Thoracic aorta (tissue), 2 donors: ENCODE measurements at regions not wholly inside any gene's neighbourhood (a gene's known extent, or its start where the extent isn't known, plus 50 kb on each side); places are given as distances from the start of the nearest gene placed in this dataset.

Experiments used
- ATAC-seq: fragments of 150-250 bp; one replicate; pipeline ENCODE4 v1.8.0; 2017; ENCODE audit warnings: low read depth; ENCODE audit not compliant: insufficient number of reproducible peaks, low FRiP score
- DNase-seq: peaks from one replicate; pipeline ENCODE4 v3.0.0-alpha.2; 2020; ENCODE audit warnings: low spot score
- H3K27ac ChIP-seq, 2 donors: fragments of 200-600 bp; sonication (generic); 1 replicate in 1 of 2; 2 replicates in 1 of 2; pipeline ENCODE4 v1.5.1; 2016; ENCODE audit warnings: mild to moderate bottlenecking in 2 of 2, moderate library complexity in 2 of 2
- H3K27me3 ChIP-seq: fragments of 200-600 bp; sonication (generic); replicated peaks from 2 replicates; pipeline ENCODE4 v1.6.0; 2016; ENCODE audit warnings: mild to moderate bottlenecking; ENCODE audit not compliant: insufficient read depth
- H3K36me3 ChIP-seq: fragments of 200-600 bp; sonication (generic); one replicate; pipeline ENCODE4 v1.5.1; 2016
- H3K4me1 ChIP-seq, 2 donors: fragments of 200-600 bp; sonication (generic); 1 replicate in 1 of 2; 2 replicates in 1 of 2; pipeline versions ENCODE4 v1.5.1 to v1.6.0; 2016; ENCODE audit warnings: low read depth in 2 of 2, mild to moderate bottlenecking in 1 of 2; ENCODE audit not compliant: control insufficient read depth in 1 of 2
- H3K4me3 ChIP-seq: fragments of 200-600 bp; sonication (generic); 2 replicates; pipeline ENCODE4 v1.5.1; 2016; ENCODE audit warnings: mild to moderate bottlenecking
- H3K9me3 ChIP-seq: fragments of 200-600 bp; sonication (generic); 2 replicates; pipeline ENCODE4 v1.5.1; 2016
- TF ChIP-seq, protein P1 (sequence below): fragments of 200-600 bp; sonication (generic); IDR thresholded peaks from one replicate; pipeline ENCODE4 v1.5.1; 2019; ENCODE audit warnings: antibody characterized with exemption

DNA sequence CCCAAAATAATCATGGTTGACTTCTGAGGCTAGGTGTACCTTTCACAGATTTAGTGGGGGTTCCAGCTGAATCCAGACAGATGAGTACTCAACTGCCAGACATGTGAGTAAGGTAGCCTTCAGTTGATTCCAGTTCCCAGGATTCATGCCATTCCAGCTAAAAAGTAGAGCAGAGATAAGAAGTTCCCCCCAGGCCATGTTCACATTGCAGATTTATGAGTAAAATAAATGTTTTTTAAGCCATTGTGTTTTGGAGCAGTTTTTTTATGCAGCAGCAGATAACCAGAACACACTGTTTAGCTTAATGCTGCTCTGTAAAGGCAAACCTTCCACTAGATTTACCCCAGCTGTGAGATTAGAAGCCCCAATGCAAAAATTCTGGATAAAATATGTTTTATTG lies 245.0 kb downstream of the RFPL4B start:
- no peak for DNase-seq
- Histone ChIP-seq H3K27ac (no peak overlapping the region), H3K9me3 (no peaks in the 10 kb centered on the region), H3K27me3 (no peaks in the 10 kb centered on the region), H3K36me3 (no peaks in the 10 kb centered on the region), H3K4me3 (no peak overlapping the region), H3K4me1 (no peaks in the 10 kb centered on the region)
- TF ChIP-seq, protein P1, sequence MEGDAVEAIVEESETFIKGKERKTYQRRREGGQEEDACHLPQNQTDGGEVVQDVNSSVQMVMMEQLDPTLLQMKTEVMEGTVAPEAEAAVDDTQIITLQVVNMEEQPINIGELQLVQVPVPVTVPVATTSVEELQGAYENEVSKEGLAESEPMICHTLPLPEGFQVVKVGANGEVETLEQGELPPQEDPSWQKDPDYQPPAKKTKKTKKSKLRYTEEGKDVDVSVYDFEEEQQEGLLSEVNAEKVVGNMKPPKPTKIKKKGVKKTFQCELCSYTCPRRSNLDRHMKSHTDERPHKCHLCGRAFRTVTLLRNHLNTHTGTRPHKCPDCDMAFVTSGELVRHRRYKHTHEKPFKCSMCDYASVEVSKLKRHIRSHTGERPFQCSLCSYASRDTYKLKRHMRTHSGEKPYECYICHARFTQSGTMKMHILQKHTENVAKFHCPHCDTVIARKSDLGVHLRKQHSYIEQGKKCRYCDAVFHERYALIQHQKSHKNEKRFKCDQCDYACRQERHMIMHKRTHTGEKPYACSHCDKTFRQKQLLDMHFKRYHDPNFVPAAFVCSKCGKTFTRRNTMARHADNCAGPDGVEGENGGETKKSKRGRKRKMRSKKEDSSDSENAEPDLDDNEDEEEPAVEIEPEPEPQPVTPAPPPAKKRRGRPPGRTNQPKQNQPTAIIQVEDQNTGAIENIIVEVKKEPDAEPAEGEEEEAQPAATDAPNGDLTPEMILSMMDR: no peak
- ATAC-seq: no peak

DNA sequence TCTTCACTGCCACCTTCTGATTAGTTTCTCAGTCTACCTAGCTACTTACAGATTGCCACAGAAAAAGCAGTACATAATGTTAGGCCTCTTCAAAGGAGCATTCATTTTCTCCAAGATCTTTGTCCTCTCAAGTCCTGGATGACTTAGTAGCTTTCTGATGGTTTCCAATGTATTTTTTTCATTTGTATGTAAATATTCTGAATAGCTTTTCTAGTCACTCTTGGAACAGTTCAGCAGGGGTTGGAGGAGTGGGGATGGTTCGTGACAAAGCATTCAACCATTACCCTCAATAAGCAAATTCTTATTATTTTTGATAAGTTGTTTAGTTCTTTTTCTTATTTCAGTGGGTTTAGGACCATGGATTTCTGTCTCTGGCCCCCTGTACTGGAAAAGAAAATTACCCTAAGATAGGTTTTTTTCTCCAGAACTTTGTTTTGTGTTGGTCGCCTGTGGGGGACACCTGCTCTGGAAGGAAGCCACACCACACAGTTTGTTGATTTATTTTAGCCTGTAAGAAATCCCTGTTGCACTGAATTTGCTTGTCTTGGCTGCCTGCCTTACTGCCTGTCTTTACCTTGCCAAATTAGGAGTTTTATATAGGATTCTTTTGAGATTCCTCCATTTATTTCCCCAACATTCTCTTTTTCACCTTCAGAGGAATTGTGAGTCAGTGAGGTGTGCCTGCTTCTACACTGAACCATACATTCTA lies 247.9 kb downstream of the RFPL4B start:
- no peak overlapping the region for H3K4me3 ChIP-seq
- H3K36me3 ChIP-seq: no peaks in the 10 kb centered on the region
- no peak overlapping the region for H3K27ac ChIP-seq
- no peaks in the 10 kb centered on the region for H3K27me3 ChIP-seq
- TF ChIP-seq, protein P1: no peak
- DNase-seq (no peak), ATAC-seq (no peak)
- no peaks in the 10 kb centered on the region for H3K4me1 ChIP-seq
- no peaks in the 10 kb centered on the region for H3K9me3 ChIP-seq

DNA sequence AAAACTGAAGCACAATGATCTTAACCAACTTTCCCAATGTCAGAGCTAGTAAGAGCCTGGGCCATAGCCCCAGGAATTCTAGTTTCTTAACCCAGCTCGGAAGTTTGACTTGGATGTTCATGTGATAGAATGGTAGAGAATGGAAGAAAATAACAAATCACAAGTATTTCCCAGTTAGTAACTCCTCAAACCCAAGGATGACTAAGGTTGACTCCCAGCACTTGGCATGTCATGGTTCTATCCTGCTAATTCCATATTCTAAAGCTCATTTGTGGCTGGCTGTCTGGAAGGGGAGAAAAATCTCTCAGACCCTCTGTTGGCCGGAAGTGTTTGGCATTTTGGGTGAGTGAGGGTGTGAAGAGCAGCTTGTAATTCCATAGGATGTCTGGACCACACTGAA lies 248.7 kb downstream of the RFPL4B start:
- DNase-seq: no peak
- Histone ChIP-seq H3K36me3 (no peaks in the 10 kb centered on the region), H3K9me3 (no peaks in the 10 kb centered on the region), H3K4me3 (no peak overlapping the region), H3K27ac (no peak overlapping the region), H3K4me1 (no peaks in the 10 kb centered on the region), H3K27me3 (no peaks in the 10 kb centered on the region)
- ATAC-seq: no peak
- TF ChIP-seq, protein P1: no peak

DNA sequence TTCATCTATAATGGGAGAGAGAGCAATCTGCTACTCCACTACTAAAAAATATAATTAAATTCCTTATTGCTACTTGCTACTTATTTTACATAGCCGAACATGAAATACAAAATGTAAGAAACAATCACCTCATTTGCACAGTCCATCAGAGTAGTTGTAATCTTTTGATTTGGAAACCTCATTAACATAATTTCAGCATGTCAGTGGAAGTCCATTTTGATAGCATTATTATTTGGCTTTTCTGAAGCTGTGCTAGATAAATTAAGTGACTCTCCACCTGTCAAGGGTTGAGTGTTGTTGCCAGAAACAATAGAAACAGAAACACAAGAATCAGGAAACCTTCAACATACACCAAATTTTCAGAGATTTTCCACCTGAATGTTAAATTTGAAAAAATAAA lies 250.0 kb downstream of the RFPL4B start:
- Histone ChIP-seq H3K4me1 (no peaks in the 10 kb centered on the region), H3K9me3 (no peaks in the 10 kb centered on the region), H3K27me3 (no peaks in the 10 kb centered on the region), H3K4me3 (no peak overlapping the region), H3K27ac (no peak overlapping the region), H3K36me3 (no peaks in the 10 kb centered on the region)
- ATAC-seq (no peak), DNase-seq (no peak)
- TF ChIP-seq, protein P1: no peak

DNA sequence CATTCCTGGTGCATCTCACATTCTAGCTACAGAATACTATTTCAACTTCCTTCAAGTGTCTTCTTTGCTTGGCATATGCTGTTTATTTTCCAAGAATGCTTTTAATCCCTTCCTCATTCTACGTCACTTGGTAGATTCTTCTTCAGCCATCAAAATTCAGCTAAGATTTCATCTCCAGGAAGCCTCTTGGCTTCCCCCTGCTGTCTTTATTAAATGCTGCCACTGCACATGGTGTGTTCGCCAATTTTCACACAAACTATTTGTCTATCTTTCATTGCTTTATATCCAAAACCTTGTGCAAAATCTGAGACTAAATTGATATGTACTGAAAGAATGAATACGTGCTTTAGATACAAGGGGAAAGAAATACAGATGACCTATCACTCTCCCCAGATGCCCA lies 253.0 kb downstream of the RFPL4B start:
- H3K4me3 ChIP-seq: no peak overlapping the region
- no peak for DNase-seq
- no peaks in the 10 kb centered on the region for H3K27me3 ChIP-seq
- no peaks in the 10 kb centered on the region for H3K4me1 ChIP-seq
- no peaks in the 10 kb centered on the region for H3K36me3 ChIP-seq
- ATAC-seq: no peak
- TF ChIP-seq, protein P1: no peak
- no peak overlapping the region for H3K27ac ChIP-seq
- no peaks in the 10 kb centered on the region for H3K9me3 ChIP-seq
